ENCODE measurements at regions not wholly inside any gene's neighbourhood (a gene's known extent, or its start where the extent isn't known, plus 50 kb on each side); places are given as distances from the start of the nearest gene placed in this dataset.

DNA sequence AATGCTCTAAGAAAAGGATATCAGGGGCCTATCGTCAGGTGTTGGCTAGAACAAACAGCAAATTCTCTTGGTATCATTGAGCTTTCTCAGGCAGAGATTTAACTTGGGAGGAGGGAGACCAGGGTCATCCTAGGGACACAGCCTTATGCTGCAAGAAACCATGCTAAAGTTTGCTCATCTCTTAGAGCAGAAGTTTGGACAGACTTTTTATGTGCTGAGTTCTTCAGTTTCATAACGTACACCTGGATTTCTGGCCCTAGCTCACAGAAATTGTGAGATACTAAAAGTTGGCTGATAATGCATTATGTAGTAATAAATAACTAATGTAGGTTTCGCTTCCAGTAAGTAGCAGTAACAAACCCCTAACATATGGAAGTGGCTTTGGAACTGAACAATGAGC, 1359.8 kb upstream of the CDH9 start:
- TF ChIP-seq, protein P1, sequence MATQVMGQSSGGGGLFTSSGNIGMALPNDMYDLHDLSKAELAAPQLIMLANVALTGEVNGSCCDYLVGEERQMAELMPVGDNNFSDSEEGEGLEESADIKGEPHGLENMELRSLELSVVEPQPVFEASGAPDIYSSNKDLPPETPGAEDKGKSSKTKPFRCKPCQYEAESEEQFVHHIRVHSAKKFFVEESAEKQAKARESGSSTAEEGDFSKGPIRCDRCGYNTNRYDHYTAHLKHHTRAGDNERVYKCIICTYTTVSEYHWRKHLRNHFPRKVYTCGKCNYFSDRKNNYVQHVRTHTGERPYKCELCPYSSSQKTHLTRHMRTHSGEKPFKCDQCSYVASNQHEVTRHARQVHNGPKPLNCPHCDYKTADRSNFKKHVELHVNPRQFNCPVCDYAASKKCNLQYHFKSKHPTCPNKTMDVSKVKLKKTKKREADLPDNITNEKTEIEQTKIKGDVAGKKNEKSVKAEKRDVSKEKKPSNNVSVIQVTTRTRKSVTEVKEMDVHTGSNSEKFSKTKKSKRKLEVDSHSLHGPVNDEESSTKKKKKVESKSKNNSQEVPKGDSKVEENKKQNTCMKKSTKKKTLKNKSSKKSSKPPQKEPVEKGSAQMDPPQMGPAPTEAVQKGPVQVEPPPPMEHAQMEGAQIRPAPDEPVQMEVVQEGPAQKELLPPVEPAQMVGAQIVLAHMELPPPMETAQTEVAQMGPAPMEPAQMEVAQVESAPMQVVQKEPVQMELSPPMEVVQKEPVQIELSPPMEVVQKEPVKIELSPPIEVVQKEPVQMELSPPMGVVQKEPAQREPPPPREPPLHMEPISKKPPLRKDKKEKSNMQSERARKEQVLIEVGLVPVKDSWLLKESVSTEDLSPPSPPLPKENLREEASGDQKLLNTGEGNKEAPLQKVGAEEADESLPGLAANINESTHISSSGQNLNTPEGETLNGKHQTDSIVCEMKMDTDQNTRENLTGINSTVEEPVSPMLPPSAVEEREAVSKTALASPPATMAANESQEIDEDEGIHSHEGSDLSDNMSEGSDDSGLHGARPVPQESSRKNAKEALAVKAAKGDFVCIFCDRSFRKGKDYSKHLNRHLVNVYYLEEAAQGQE (IDR thresholded peaks at IDR 0.05; ENCODE audit: low read depth) = no peak
- no peak for TF ChIP-seq EGR1 (IDR thresholded peaks at IDR 0.05)
- TF ChIP-seq CEBPB (IDR thresholded peaks at IDR 0.05) = no peak
- TF ChIP-seq EP300 (IDR thresholded peaks at IDR 0.05; ENCODE audit: borderline replicate concordance) = no peak
- TF ChIP-seq, protein P2, sequence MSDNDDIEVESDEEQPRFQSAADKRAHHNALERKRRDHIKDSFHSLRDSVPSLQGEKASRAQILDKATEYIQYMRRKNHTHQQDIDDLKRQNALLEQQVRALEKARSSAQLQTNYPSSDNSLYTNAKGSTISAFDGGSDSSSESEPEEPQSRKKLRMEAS (IDR thresholded peaks at IDR 0.05) = no peak
- TF ChIP-seq TEAD4 (IDR thresholded peaks at IDR 0.05) = no peak
- TF ChIP-seq RAD21 (IDR thresholded peaks at IDR 0.05; ENCODE audit: low read depth) = no peak
- TF ChIP-seq ZBTB7A (IDR thresholded peaks at IDR 0.05; ENCODE audit: low read depth) = no peak
- no peak for TF ChIP-seq FOXM1 (IDR thresholded peaks at IDR 0.05; ENCODE audit: borderline replicate concordance, low read depth)
- no peak for TF ChIP-seq CREB1 (IDR thresholded peaks at IDR 0.05; ENCODE audit: low read depth)
- TF ChIP-seq TCF12 (IDR thresholded peaks at IDR 0.05; ENCODE audit: low read depth) = no peak

All from Ishikawa (cell line).